ENCODE measurements at regions not wholly inside any gene's neighbourhood (a gene's known extent, or its start where the extent isn't known, plus 50 kb on each side); places are given as distances from the start of the nearest gene placed in this dataset.

- ChIA-PET POLR2A (no interaction called here), CTCF (interaction anchor here (1.0 kb wide), 1 partner anchor 9 kb away, joined by 4 read pairs; no protein-coding TSS in a partner anchor)
- H3K4me1 Mint-ChIP-seq (ENCODE audit: low read depth) = peaks cover 25% of the 10 kb centered on the region
- no peak overlapping the region for H3K4me3 Mint-ChIP-seq
- H3K27me3 Mint-ChIP-seq (ENCODE audit: low read depth) = peaks cover 5% of the 10 kb centered on the region
- no peaks in the 10 kb centered on the region for H3K9me3 Mint-ChIP-seq (ENCODE audit: insufficient read depth)
- DNase-seq = no peak
- H3K36me3 Mint-ChIP-seq (ENCODE audit: low read depth) = no peaks in the 10 kb centered on the region
- no peak overlapping the region for H3K27ac Mint-ChIP-seq
- no peak for ATAC-seq
Measured at GRCh38 chr12:12018454-12018853, 52.3 kb upstream of the BCL2L14 start.

DNA sequence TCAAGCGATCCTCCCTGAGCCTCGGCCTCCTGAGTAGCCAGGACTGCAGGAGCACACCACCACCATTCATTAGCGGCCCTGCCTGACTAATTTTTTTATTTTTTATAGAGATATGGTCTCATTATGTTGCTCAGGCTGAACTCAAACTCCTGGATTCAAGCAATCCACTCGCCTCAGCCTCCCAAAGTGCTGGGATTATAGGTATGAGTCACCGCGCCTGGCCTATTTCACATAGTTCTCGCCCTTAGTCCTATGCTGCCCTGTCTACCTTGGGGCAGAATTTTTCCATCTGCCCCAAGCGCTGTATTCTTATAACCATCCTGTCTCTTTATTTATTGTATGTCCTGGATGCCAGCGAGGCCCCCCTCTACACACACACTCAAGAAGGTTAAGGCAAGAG is 50.9 kb upstream of the BCL2L14 start:
- H3K4me3 Mint-ChIP-seq = no peak overlapping the region
- peaks cover 5% of the 10 kb centered on the region for H3K27me3 Mint-ChIP-seq (ENCODE audit: low read depth)
- H3K9me3 Mint-ChIP-seq (ENCODE audit: insufficient read depth) = no peaks in the 10 kb centered on the region
- CTCF ChIA-PET = interaction anchor here (1.1 kb wide), 1 partner anchor 9 kb away, joined by 3 read pairs; no protein-coding TSS in a partner anchor
- ATAC-seq (no peak), DNase-seq (no peak)
- H3K27ac Mint-ChIP-seq = no peak overlapping the region
- peaks cover 25% of the 10 kb centered on the region for H3K4me1 Mint-ChIP-seq (ENCODE audit: low read depth)
- H3K36me3 Mint-ChIP-seq (ENCODE audit: low read depth) = no peaks in the 10 kb centered on the region
- POLR2A ChIA-PET = no interaction called here

DNA sequence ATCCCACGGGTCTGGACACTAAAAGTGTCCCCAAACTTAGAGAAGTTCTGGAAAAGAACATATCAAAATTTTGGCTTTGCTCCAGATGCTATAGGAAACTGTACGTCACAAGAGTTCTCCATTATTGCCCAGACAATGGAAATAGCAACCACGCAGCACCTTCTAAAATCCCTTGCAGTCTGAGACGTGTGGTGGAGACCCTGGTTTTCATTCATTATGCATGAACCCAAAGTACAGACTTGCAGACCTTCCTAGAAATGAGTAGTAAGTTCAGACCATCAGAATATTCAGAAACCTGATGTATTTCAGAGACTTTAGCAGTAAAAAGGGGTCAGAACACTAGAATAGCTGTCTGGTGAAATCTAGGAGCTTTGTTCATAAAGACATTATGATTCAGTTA is 50.0 kb upstream of the BCL2L14 start:
- H3K36me3 Mint-ChIP-seq (ENCODE audit: low read depth) = no peaks in the 10 kb centered on the region
- ATAC-seq = no peak
- ChIA-PET POLR2A (no interaction called here), CTCF (interaction anchor here (1.1 to 3.3 kb wide), 2 partner anchors 9 to 12 kb away, joined by 3 to 15 read pairs; no protein-coding TSS in a partner anchor)
- H3K27me3 Mint-ChIP-seq (ENCODE audit: low read depth) = peaks cover 5% of the 10 kb centered on the region
- H3K27ac Mint-ChIP-seq = no peak overlapping the region
- H3K9me3 Mint-ChIP-seq (ENCODE audit: insufficient read depth) = no peaks in the 10 kb centered on the region
- no peak overlapping the region for H3K4me3 Mint-ChIP-seq
- no peak for DNase-seq
- peaks cover 22% of the 10 kb centered on the region for H3K4me1 Mint-ChIP-seq (ENCODE audit: low read depth)

All from activated CD8-positive, alpha-beta T cell treated with anti-CD3 and anti-CD28 coated beads, Interleukin-2, amount 10 ng/mL, durations not matched to agents 7 days and 5 days (primary cell).